Transverse colon (tissue), 4 donors: ENCODE measurements at regions not wholly inside any gene's neighbourhood (a gene's known extent, or its start where the extent isn't known, plus 50 kb on each side); places are given as distances from the start of the nearest gene placed in this dataset.

Experiments
- DNase-seq: peaks from one replicate; pipeline ENCODE4 v3.0.0-alpha.2; 2019
- H3K27ac ChIP-seq, 4 donors: fragments of 200-600 bp; sonication (generic); 2 replicates each; pipeline ENCODE4 v1.5.1; 2016 to 2018; ENCODE audit warnings: inconsistent platforms in 4 of 4
- H3K27me3 ChIP-seq: fragments of 200-600 bp; sonication (generic); 2 replicates; pipeline ENCODE4 v1.5.1; 2017; ENCODE audit warnings: inconsistent platforms
- H3K36me3 ChIP-seq, 4 donors: fragments of 200-600 bp; sonication (generic); 2 replicates each; pipeline ENCODE4 v1.5.1; 2017 to 2019; ENCODE audit warnings: inconsistent platforms in 4 of 4
- H3K4me1 ChIP-seq, 4 donors: fragments of 200-600 bp; sonication (generic); 2 replicates each; pipeline ENCODE4 v1.5.1; 2017 to 2020; ENCODE audit warnings: inconsistent platforms in 4 of 4
- H3K4me3 ChIP-seq, 4 donors: fragments of 200-600 bp; sonication (generic); 1 replicate in 1 of 4; 2 replicates in 3 of 4; pipeline versions ENCODE4 v1.5.1 to v1.6.1; 2017 to 2019; ENCODE audit warnings: inconsistent platforms in 4 of 4
- H3K9me3 ChIP-seq, 2 donors: fragments of 200-600 bp; sonication (generic); 2 replicates each; pipeline ENCODE4 v1.5.1; 2017 to 2019; ENCODE audit warnings: inconsistent platforms in 2 of 2
- CTCF ChIP-seq, 5 experiments: fragments of 200-600 bp in 3 of 5; fragments of 450-650 bp in 2 of 5; sonication (generic) in 3 of 5; IDR thresholded peaks; 1 replicate in 2 of 5; 2 replicates in 3 of 5; pipeline ENCODE4 v1.5.1; 2016 to 2017; ENCODE audit warnings: antibody characterized with exemption in 5 of 5, inconsistent platforms in 3 of 5, mild to moderate bottlenecking in 2 of 5, moderate library complexity in 1 of 5
- EP300 ChIP-seq: sonication (generic); formaldehyde crosslinking; IDR thresholded peaks from one replicate; pipeline ENCODE4 v1.6.1; 2017; ENCODE audit warnings: antibody characterized with exemption, low read depth
- POLR2A ChIP-seq: fragments of 450-650 bp; IDR thresholded peaks from one replicate; pipeline ENCODE4 v1.6.1; 2016; ENCODE audit warnings: antibody characterized with exemption, mild to moderate bottlenecking, moderate library complexity
- POLR2AphosphoS5 ChIP-seq, 3 donors: sonication (generic); formaldehyde crosslinking; IDR thresholded peaks; one replicate each; pipeline ENCODE4 v1.6.1; 2016; ENCODE audit warnings: antibody characterized with exemption in 3 of 3
- WGBS, 2 donors: methylation state at CpG; one replicate each; pipeline ENCODE4 v1.1.5; 2018; ENCODE audit warnings: low coverage in 1 of 2; 5-methylcytosine and 5-hydroxymethylcytosine counted together
- in situ Hi-C, 4 donors: fragments of 200-750 bp; cut with MboI; loops; one replicate each; pipeline versions ENCODE4 v1.15.0 to v1.15.1; 2017; ENCODE audit warnings: low sequenced_read_pairs in 3 of 4, low pct_ligation_motif_present in 1 of 4, low pct_unique_long_range_greater_than_20kb in 1 of 4
- intact Hi-C: fragments of 100-400 bp; cut with DNase I; formaldehyde crosslinking; loops from one replicate; pipeline ENCODE4 v1.15.1; 2023; ENCODE audit warnings: low total_unique reads

GRCh38 chr1:4147509-4147908 lies 247.4 kb upstream of the C1orf174 start:
- no peaks in the 10 kb centered on the region for H3K36me3 ChIP-seq
- in situ Hi-C loops (no loop called here), intact Hi-C loops (no loop called here)
- TF ChIP-seq CTCF (IDR thresholded peaks at IDR 0.05) = no peak
- no peak for TF ChIP-seq POLR2A
- no peak for TF ChIP-seq EP300
- TF ChIP-seq POLR2AphosphoS5 (IDR thresholded peaks at IDR 0.05) = no peak
- H3K27me3 ChIP-seq = no peaks in the 10 kb centered on the region
- H3K4me1 ChIP-seq = no peaks in the 10 kb centered on the region
- no peak overlapping the region for H3K4me3 ChIP-seq
- no peaks in the 10 kb centered on the region for H3K9me3 ChIP-seq
- H3K27ac ChIP-seq = no peak overlapping the region
- WGBS, 2 donors = 69 to 71% methylated on average over 12 of the region's 12 CpGs
- DNase-seq = no peak

GRCh38 chr1:4149281-4149680 lies 249.2 kb upstream of the C1orf174 start:
- Histone ChIP-seq H3K4me1 (no peaks in the 10 kb centered on the region), H3K27me3 (no peaks in the 10 kb centered on the region), H3K27ac (no peak overlapping the region), H3K9me3 (no peaks in the 10 kb centered on the region), H3K36me3 (no peaks in the 10 kb centered on the region), H3K4me3 (no peak overlapping the region)
- WGBS, 2 donors = 75% methylated on average over 7 of the region's 7 CpGs; no CpG with 5 or more reads in 1 of the 2 donors
- in situ Hi-C loops = no loop called here
- intact Hi-C loops = no loop called here
- TF ChIP-seq CTCF (IDR thresholded peaks at IDR 0.05) (no peak), POLR2AphosphoS5 (IDR thresholded peaks at IDR 0.05) (no peak)
- DNase-seq = no peak

DNA sequence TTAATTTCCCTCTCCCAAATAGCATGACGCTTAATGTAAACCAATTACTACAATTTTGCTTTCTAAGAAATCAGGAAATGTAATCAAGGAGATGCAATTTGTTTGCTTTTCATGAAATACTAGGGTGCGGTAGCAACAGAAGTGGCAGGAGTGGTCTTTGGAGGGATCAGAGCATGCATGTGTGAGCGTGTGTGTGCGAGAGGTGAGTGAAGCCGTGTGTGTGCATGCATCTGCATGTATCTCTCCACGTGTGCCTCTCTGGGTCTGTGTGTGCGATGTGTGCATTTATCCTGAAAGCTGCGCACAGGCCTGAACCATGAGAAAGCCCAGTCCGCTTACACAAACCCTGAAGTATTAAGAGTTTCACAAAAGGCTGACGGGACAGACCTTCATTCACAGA lies 249.8 kb upstream of the C1orf174 start:
- no peaks in the 10 kb centered on the region for H3K27me3 ChIP-seq
- TF ChIP-seq POLR2AphosphoS5 (IDR thresholded peaks at IDR 0.05) (no peak), CTCF (IDR thresholded peaks at IDR 0.05) (no peak), POLR2A (no peak), EP300 (no peak)
- H3K36me3 ChIP-seq = no peaks in the 10 kb centered on the region
- WGBS, 2 donors = 67 to 72% methylated on average over 3 to 10 of the region's 10 CpGs
- H3K4me1 ChIP-seq = no peaks in the 10 kb centered on the region
- intact Hi-C loops = no loop called here
- H3K27ac ChIP-seq = no peak overlapping the region
- no peaks in the 10 kb centered on the region for H3K9me3 ChIP-seq
- in situ Hi-C loops = no loop called here
- no peak for DNase-seq
- H3K4me3 ChIP-seq = no peak overlapping the region

GRCh38 chr1:4150262-4150661 lies 250.2 kb upstream of the C1orf174 start:
- no peak overlapping the region for H3K4me3 ChIP-seq
- H3K9me3 ChIP-seq = no peaks in the 10 kb centered on the region
- no peak for DNase-seq
- 25 to 55% methylated on average over 2 to 7 of the region's 7 CpGs for WGBS, 2 donors
- no peak overlapping the region for H3K27ac ChIP-seq
- TF ChIP-seq EP300 = no peak
- TF ChIP-seq POLR2AphosphoS5 (IDR thresholded peaks at IDR 0.05) = no peak
- TF ChIP-seq POLR2A = no peak
- no peak for TF ChIP-seq CTCF (IDR thresholded peaks at IDR 0.05)
- intact Hi-C loops (no loop called here), in situ Hi-C loops (no loop called here)
- no peaks in the 10 kb centered on the region for H3K27me3 ChIP-seq
- no peaks in the 10 kb centered on the region for H3K4me1 ChIP-seq
- no peaks in the 10 kb centered on the region for H3K36me3 ChIP-seq
